A673 (cell line): ENCODE measurements at regions not wholly inside any gene's neighbourhood (a gene's known extent, or its start where the extent isn't known, plus 50 kb on each side); places are given as distances from the start of the nearest gene placed in this dataset.

ENCODE experiments used
- EZH2 ChIP-seq: fragments of 200-600 bp; sonication (generic); IDR thresholded peaks from 2 replicates; pipeline ENCODE4 v1.6.1; 2017; ENCODE audit warnings: borderline replicate concordance, low read depth, mild to moderate bottlenecking, mixed read lengths, antibody characterized with exemption, low read length; ENCODE audit not compliant: poor library complexity, severe bottlenecking
- TF ChIP-seq, protein P1 (sequence below): fragments of 300-800, 200-600 bp; sonication (generic); conservative IDR thresholded peaks from 2 replicates; pipeline ENCODE4 v1.5.1; 2017; ENCODE audit warnings: low read depth, mild to moderate bottlenecking, antibody characterized with exemption, low read length, moderate library complexity, mixed read lengths

DNA sequence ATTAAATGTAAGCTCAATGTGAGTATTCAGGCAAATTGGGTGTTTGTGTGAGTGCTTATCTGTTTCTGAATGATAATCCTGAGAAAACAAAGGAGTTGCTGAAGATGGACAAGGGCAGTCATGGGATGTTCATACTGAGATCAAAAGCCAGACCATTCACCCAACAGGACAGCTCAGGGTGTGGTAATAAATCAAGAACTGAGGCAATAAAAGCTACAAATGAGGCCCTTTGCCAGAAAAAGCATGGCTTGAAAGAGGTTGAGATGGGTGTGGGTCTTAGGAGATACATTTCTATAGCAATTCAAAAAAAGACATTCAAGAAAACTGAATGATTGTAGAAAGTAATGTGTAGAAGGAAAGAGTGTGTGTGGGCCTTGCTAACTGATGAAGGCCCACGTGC lies 425.8 kb upstream of the BOD1L1 start:
- TF ChIP-seq, protein P1, sequence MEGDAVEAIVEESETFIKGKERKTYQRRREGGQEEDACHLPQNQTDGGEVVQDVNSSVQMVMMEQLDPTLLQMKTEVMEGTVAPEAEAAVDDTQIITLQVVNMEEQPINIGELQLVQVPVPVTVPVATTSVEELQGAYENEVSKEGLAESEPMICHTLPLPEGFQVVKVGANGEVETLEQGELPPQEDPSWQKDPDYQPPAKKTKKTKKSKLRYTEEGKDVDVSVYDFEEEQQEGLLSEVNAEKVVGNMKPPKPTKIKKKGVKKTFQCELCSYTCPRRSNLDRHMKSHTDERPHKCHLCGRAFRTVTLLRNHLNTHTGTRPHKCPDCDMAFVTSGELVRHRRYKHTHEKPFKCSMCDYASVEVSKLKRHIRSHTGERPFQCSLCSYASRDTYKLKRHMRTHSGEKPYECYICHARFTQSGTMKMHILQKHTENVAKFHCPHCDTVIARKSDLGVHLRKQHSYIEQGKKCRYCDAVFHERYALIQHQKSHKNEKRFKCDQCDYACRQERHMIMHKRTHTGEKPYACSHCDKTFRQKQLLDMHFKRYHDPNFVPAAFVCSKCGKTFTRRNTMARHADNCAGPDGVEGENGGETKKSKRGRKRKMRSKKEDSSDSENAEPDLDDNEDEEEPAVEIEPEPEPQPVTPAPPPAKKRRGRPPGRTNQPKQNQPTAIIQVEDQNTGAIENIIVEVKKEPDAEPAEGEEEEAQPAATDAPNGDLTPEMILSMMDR = no peak
- no peak for TF ChIP-seq EZH2
